ENCODE measurements at regions not wholly inside any gene's neighbourhood (a gene's known extent, or its start where the extent isn't known, plus 50 kb on each side); places are given as distances from the start of the nearest gene placed in this dataset.

DNA sequence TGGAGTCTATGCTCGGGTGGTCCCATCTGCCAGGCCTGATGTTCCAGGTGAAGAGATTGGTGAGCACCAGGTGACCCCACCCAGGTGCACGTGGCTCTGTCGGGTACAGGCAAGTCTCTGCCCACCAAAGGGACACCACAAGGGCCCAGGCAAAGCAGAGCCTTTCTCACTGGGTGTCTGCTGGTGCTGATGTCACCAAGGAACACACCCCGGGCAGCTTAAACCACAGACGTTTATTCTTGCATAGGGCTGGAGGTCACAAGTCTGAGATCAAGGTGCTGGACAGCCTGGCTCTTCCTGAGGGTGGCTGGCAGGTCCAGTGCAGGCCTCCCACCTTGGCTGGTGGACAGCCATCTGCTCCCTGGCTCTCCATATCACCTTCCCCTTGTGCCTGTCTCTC, 100.7 kb upstream of the CD93 start:
- TF ChIP-seq TCF7L2 (IDR thresholded peaks at IDR 0.05; ENCODE audit: borderline replicate concordance, low read depth, low read length) (no peak), ZNF530 (tag by site-specific recombination; IDR thresholded peaks at IDR 0.05; ENCODE audit: low read depth) (no peak), REST (tag by site-specific recombination; IDR thresholded peaks at IDR 0.05) (no peak), ZNF239 (tag by site-specific recombination; IDR thresholded peaks at IDR 0.05) (no peak), ZNF280D (tag by site-specific recombination; IDR thresholded peaks at IDR 0.05) (no peak), PATZ1 (tag by site-specific recombination; IDR thresholded peaks at IDR 0.05) (no peak), HOXA7 (CRISPR knock-in tag; IDR thresholded peaks at IDR 0.05; ENCODE audit: borderline replicate concordance) (no peak), ZSCAN16 (tag by site-specific recombination; IDR thresholded peaks at IDR 0.05) (no peak), YY1 (tag by site-specific recombination; IDR thresholded peaks at IDR 0.05) (no peak)
- TF ChIP-seq, protein P1, sequence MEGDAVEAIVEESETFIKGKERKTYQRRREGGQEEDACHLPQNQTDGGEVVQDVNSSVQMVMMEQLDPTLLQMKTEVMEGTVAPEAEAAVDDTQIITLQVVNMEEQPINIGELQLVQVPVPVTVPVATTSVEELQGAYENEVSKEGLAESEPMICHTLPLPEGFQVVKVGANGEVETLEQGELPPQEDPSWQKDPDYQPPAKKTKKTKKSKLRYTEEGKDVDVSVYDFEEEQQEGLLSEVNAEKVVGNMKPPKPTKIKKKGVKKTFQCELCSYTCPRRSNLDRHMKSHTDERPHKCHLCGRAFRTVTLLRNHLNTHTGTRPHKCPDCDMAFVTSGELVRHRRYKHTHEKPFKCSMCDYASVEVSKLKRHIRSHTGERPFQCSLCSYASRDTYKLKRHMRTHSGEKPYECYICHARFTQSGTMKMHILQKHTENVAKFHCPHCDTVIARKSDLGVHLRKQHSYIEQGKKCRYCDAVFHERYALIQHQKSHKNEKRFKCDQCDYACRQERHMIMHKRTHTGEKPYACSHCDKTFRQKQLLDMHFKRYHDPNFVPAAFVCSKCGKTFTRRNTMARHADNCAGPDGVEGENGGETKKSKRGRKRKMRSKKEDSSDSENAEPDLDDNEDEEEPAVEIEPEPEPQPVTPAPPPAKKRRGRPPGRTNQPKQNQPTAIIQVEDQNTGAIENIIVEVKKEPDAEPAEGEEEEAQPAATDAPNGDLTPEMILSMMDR (tag by site-specific recombination; IDR thresholded peaks at IDR 0.05), result no peak
- TF ChIP-seq, protein P2, sequence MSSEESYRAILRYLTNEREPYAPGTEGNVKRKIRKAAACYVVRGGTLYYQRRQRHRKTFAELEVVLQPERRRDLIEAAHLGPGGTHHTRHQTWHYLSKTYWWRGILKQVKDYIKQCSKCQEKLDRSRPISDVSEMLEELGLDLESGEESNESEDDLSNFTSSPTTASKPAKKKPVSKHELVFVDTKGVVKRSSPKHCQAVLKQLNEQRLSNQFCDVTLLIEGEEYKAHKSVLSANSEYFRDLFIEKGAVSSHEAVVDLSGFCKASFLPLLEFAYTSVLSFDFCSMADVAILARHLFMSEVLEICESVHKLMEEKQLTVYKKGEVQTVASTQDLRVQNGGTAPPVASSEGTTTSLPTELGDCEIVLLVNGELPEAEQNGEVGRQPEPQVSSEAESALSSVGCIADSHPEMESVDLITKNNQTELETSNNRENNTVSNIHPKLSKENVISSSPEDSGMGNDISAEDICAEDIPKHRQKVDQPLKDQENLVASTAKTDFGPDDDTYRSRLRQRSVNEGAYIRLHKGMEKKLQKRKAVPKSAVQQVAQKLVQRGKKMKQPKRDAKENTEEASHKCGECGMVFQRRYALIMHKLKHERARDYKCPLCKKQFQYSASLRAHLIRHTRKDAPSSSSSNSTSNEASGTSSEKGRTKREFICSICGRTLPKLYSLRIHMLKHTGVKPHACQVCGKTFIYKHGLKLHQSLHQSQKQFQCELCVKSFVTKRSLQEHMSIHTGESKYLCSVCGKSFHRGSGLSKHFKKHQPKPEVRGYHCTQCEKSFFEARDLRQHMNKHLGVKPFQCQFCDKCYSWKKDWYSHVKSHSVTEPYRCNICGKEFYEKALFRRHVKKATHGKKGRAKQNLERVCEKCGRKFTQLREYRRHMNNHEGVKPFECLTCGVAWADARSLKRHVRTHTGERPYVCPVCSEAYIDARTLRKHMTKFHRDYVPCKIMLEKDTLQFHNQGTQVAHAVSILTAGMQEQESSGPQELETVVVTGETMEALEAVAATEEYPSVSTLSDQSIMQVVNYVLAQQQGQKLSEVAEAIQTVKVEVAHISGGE (tag by site-specific recombination; conservative IDR thresholded peaks at IDR 0.05; ENCODE audit: low read depth), result no peak
- TF ChIP-seq, protein P3, sequence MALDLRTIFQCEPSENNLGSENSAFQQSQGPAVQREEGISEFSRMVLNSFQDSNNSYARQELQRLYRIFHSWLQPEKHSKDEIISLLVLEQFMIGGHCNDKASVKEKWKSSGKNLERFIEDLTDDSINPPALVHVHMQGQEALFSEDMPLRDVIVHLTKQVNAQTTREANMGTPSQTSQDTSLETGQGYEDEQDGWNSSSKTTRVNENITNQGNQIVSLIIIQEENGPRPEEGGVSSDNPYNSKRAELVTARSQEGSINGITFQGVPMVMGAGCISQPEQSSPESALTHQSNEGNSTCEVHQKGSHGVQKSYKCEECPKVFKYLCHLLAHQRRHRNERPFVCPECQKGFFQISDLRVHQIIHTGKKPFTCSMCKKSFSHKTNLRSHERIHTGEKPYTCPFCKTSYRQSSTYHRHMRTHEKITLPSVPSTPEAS (tag by site-specific recombination; IDR thresholded peaks at IDR 0.05), result no peak
